Retinal pigment epithelial cell (primary cell): ENCODE measurements at regions not wholly inside any gene's neighbourhood (a gene's known extent, or its start where the extent isn't known, plus 50 kb on each side); places are given as distances from the start of the nearest gene placed in this dataset.
"Not testable (repeated sequence)": the region's sequence is repeated elsewhere in the genome, so short reads cannot be mapped to it uniquely, and the experiment has no call there.

Experiments used
- DNase-seq: peaks from one replicate; pipeline ENCODE4 v3.0.0-alpha.2; 2010; ENCODE audit warnings: low read depth
- H3K4me3 ChIP-seq: 2 replicates; pipeline ENCODE4 v1.5.1; 2011; ENCODE audit warnings: mild to moderate bottlenecking, low read length, control low read depth, moderate library complexity
- CTCF ChIP-seq: conservative IDR thresholded peaks from 2 replicates; pipeline ENCODE4 v1.5.1; 2011; ENCODE audit warnings: low read depth, low read length, control low read depth, inconsistent platforms

- no peak for TF ChIP-seq CTCF
- no peak for DNase-seq
- H3K4me3 ChIP-seq = no peak overlapping the region
These were observed 52.0 kb upstream of the KIF13A start for GRCh38 chr6:18039481-18039880.

- not testable (repeated sequence) for DNase-seq
These were observed 50.8 kb upstream of the KIF13A start for GRCh38 chr6:18038235-18038634.

More at GRCh38 chr6:18038235-18038634, 50.8 kb upstream of the KIF13A start:
- H3K4me3 ChIP-seq = not testable (repeated sequence)
